ENCODE measurements at regions not wholly inside any gene's neighbourhood (a gene's known extent, or its start where the extent isn't known, plus 50 kb on each side); places are given as distances from the start of the nearest gene placed in this dataset.

DNA sequence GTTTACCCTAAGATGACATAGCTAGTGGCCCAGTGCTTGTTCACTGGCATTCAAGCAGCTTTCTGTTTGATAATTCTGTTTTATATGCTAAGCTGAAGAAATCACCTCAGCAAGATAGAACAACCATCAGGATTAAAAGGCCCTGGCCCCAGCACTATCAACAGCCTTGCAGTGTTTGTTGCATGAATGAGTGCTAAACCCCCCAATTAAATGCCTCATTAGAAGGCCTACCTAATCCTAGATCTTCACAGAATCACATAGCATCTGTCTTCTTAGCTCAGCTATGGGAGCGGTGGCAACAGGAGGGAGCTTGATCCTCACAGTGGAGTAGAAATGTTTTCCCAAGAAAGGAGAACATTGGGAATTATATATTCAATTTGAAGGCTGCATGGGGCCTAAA lies 194.1 kb upstream of the HNMT start:
- DNase-seq (ENCODE audit: low read depth): no peak
- H3K4me3 ChIP-seq (ENCODE audit: low read depth, low read length): no peak overlapping the region
- TF ChIP-seq, protein P1, sequence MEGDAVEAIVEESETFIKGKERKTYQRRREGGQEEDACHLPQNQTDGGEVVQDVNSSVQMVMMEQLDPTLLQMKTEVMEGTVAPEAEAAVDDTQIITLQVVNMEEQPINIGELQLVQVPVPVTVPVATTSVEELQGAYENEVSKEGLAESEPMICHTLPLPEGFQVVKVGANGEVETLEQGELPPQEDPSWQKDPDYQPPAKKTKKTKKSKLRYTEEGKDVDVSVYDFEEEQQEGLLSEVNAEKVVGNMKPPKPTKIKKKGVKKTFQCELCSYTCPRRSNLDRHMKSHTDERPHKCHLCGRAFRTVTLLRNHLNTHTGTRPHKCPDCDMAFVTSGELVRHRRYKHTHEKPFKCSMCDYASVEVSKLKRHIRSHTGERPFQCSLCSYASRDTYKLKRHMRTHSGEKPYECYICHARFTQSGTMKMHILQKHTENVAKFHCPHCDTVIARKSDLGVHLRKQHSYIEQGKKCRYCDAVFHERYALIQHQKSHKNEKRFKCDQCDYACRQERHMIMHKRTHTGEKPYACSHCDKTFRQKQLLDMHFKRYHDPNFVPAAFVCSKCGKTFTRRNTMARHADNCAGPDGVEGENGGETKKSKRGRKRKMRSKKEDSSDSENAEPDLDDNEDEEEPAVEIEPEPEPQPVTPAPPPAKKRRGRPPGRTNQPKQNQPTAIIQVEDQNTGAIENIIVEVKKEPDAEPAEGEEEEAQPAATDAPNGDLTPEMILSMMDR (IDR thresholded peaks at IDR 0.05; ENCODE audit: low read depth, low read length, missing control alignments): no peak

DNA sequence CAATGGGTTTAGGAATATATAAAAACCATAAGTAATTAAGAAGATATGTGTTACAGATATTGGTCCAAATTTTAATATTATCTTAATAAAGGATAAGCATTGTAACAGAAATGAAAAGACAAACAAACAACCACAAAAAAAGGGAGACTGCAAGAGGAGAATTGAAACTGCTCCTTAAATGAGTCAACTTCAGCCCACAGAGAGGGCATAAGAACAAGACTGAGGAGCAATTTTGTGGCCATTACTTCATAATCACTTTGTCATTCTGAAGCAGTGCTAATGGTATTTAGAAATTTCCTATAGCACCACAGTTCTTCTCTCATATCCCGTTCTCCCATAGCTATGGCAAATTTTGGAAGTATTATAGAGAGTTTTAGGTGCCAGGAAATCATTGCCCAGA lies 193.2 kb upstream of the HNMT start:
- no peak overlapping the region for H3K4me3 ChIP-seq (ENCODE audit: low read depth, low read length)
- DNase-seq (ENCODE audit: low read depth): no peak
- TF ChIP-seq, protein P1 (IDR thresholded peaks at IDR 0.05; ENCODE audit: low read depth, low read length, missing control alignments): no peak

DNA sequence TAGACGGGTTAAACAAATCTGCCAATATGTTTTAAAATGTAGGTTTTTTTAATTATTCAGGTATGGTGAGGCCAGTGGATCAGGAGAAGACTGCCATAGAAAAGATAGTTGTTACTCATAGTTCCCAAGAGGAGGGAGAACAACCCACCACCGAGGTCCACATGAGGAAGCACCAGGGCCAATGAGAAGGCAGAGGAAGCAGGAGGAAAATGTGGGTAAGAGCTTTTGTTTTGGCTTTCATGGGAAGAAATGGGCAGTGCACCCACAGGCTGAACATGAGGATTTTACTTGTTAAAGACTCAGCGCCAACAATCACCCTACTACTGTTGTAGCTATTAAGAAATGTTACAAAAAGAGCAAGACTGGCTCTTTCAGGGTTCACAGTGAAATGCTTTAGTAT lies 191.8 kb upstream of the HNMT start:
- no peak for DNase-seq (ENCODE audit: low read depth)
- TF ChIP-seq, protein P1 (IDR thresholded peaks at IDR 0.05; ENCODE audit: low read depth, low read length, missing control alignments): no peak
- no peak overlapping the region for H3K4me3 ChIP-seq (ENCODE audit: low read depth, low read length)

- TF ChIP-seq, protein P1 (IDR thresholded peaks at IDR 0.05; ENCODE audit: low read depth, low read length, missing control alignments): no peak
- no peak for DNase-seq (ENCODE audit: low read depth)
- H3K4me3 ChIP-seq (ENCODE audit: low read depth, low read length): no peak overlapping the region
Observed at GRCh38 chr2:137775529-137775928, 188.7 kb upstream of the HNMT start.

DNA sequence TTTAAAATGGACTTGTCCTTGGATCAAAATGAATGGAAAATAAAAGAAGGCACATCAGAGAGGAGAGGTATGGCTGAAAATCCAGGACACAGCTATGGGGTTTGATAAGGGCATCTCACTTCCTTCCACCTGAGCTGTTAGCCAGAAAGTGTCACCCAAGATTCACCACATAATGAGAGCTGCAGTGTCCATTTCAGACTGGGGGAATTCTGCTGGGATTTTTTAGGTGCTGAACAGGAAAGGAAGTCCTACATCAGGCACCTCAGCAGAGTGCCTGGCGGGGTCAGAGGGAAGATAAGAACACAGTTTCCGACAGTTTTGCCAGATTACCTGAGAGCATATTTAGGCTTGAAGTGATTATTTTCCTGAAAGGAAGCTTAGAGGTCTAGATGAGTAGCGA lies 187.6 kb upstream of the HNMT start:
- DNase-seq (ENCODE audit: low read depth): no peak
- no peak overlapping the region for H3K4me3 ChIP-seq (ENCODE audit: low read depth, low read length)
- TF ChIP-seq, protein P1 (IDR thresholded peaks at IDR 0.05; ENCODE audit: low read depth, low read length, missing control alignments): no peak

GRCh38 chr2:137797641-137798040 lies 166.6 kb upstream of the HNMT start:
- no peak overlapping the region for H3K4me3 ChIP-seq (ENCODE audit: low read depth, low read length)
- DNase-seq (ENCODE audit: low read depth): no peak
- TF ChIP-seq, protein P1 (IDR thresholded peaks at IDR 0.05; ENCODE audit: low read depth, low read length, missing control alignments): no peak

DNA sequence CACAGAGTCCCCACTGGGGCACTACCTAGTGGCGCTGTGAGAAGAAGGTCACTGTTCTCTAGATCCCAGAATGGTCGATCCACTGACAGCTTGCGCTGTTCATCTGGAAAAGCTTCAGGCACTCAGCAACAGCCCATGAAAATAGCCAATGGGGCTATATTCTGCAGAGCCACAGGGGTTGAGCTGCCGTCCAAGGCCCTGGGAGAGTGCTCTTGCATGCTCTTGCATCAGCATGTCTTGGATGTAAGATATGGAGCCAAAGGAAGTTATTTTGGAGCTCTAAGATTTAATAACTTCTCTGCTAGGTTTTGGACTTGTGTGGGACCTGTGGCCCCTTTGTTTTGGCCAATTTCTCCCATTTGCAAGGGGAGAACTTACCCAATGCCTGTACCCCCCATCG lies 164.7 kb upstream of the HNMT start:
- no peak for DNase-seq (ENCODE audit: low read depth)
- TF ChIP-seq, protein P1 (IDR thresholded peaks at IDR 0.05; ENCODE audit: low read depth, low read length, missing control alignments): no peak
- no peak overlapping the region for H3K4me3 ChIP-seq (ENCODE audit: low read depth, low read length)
